GM23248 (cell line): ENCODE measurements at regions not wholly inside any gene's neighbourhood (a gene's known extent, or its start where the extent isn't known, plus 50 kb on each side); places are given as distances from the start of the nearest gene placed in this dataset.

Experiments
- EZH2 ChIP-seq: fragments of 200-600 bp; sonication (generic); IDR thresholded peaks from 2 replicates; pipeline ENCODE4 v1.6.1; 2018; ENCODE audit warnings: antibody characterized with exemption, mild to moderate bottlenecking; ENCODE audit not compliant: insufficient read depth, poor library complexity, severe bottlenecking
- EZH2phosphoT487 ChIP-seq: fragments of 200-600 bp; sonication (generic); IDR thresholded peaks from 2 replicates; pipeline ENCODE4 v1.6.1; 2018; ENCODE audit warnings: antibody characterized with exemption, moderate library complexity, mild to moderate bottlenecking, low read depth; ENCODE audit not compliant: insufficient read depth

DNA sequence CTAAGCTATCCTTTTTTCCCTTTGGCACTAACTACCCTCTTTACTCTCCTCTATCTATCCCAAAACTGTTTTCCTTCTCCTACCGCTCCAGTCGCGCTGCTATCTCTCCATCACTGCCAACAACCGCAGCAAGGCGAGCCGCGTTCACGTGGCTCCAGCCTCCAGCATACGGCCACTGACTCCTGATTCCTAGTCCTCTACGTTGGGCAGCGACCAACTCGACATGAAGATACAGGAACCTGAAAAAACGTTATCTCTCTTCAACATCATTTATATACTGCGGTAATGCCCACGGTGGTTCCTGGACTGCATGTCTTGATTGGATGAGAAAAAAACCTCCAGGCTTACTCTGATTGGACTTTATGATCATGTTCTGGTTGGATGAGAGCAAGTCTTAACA is 129.5 kb downstream of the ZNF716 start:
- TF ChIP-seq EZH2, result no peak
- no peak for TF ChIP-seq EZH2phosphoT487
